ENCODE measurements at regions not wholly inside any gene's neighbourhood (a gene's known extent, or its start where the extent isn't known, plus 50 kb on each side); places are given as distances from the start of the nearest gene placed in this dataset.

DNA sequence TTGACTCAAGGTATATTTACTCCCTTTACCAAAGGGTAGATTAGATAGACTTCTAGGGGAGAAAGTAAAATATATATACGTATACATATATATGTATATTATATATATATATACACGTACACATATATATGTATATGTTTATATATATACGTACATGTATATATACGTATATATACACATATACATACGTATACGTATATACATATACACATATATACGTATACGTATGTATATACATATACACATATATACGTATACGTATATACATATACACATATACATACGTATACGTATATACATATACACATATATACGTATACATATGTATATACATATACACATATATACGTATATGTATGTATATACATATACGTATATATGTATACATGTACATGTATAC, 430.5 kb upstream of the ANO3 start:
- DNase-seq: no peak

DNA sequence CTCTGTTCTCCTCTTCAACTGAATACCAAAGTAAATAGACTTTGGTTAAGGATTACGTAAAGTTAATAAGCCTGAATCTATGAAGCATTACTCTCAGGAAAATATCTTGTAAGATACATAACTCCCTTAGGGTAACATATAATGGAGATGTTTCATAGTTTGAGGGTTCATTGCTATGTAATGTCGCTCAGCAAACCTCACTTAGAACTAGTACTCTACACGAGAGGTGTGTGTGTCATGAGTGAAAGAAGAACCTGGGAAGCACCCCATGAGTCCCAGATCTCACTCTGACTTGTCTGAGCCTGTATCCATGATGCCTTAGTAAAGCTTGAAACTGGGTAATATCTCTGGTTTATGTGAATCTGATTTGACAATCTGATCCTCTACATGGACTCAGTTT, 429.5 kb upstream of the ANO3 start:
- no peak for DNase-seq

DNA sequence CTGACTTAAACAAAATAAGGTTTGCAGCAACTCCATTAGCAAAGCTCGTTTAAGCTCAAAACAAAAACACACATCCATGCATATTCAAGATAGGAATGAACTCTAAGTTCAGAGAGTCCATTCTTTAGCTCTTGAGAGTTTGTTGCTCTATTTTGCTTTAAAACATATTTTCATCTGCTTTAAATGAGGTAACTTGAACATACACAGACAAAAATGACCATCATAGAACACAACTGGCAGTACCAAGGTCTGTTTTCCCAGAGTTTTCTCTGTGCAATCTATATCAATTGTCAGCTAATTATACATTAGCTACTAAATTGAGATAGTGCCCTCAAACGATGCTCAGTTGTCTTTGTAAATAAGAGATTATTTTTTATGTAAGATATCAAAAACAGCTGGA, 423.2 kb upstream of the ANO3 start:
- no peak for DNase-seq

GRCh38 chr11:25910086-25910485, 421.8 kb upstream of the ANO3 start:
- peak; percentile 21 for DNase-seq

DNA sequence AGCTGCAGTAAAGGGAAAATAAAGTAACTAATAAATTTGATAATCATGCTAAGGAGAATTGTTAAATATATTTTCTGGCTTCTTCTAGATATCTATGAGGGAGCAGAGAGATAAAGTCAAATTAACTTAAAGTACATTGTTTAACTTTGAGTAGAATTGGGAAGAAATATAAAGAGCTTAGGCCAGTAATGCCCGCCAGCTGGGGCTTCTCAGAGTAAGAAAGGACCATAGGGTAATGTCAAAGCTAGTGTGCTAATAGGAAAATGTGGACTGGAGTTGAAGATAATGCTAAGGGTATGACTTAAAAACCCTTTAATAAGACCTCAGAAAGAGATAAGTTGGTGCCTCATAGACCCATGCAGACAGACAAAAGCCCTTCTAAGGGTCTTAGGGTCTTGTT, 411.6 kb upstream of the ANO3 start:
- DNase-seq: no peak

- DNase-seq: no peak
Measured at GRCh38 chr11:25924586-25924985, 407.3 kb upstream of the ANO3 start.

- DNase-seq: no peak
Measured at GRCh38 chr11:25925359-25925758, 406.6 kb upstream of the ANO3 start.

DNA sequence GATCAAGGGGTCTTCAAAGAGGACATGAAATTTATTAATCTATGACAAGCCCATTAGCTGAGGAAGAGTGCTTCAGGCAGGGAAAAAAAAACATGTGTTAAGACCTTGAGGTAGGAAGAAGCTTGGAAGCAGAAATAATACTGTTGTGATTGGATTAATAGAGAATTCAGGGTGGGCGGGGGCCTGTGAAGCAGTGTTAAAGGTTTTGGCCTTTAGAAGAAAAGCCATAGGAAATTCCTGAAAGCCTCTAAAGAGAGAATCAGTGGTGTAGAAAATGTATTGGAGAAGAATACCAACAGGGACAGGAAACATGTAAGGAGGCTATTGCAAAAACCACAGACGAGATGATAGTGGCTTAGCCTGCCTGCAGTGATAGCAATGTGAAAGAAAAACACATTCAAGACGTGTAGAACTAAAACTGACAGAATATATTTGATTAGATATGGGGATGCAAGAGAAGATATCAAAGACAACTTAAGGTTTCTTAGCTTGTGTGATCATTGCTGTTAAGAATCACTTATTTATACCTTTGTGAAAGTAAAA, 404.4 kb upstream of the ANO3 start:
- no peak for DNase-seq

DNA sequence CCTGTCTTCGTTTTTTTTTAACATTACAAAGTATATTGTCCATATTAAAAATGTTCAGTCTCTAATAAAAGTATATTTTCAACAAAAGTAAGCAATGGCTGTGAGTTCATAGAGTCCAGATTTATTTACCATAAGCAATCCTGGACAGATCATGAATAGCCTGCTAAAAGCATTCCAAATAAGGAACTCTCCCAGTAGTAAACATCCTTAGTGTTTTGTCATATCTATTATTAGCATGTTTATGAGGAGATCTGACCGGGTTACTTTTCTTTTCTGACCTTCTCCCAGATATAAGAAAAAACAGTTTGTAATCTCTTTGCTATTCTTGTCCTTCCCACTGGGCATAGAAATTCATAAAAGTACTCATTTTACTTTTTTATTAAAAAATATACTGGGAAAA, 403.9 kb upstream of the ANO3 start:
- no peak for DNase-seq

GRCh38 chr11:25938952-25939351, 393.0 kb upstream of the ANO3 start:
- no peak for DNase-seq

DNA sequence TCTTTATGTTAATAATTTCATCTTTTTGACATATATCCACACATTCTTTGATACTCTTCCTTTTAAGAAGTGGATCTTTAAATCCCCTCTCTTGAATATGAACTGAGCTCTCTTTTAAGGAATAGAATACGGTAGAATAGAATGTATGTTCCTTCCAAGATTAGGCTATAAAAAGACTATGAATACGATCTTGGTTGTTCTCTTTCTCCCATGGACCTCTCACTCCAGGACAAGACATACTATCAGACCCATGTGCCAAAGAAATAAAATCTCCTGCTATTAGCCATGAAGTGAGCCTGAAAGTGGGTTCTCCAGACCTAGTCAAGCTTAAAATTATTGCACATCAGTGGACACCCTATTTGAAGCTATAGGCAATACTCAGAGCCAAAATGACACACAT, 392.2 kb upstream of the ANO3 start:
- no peak for DNase-seq

- no peak for DNase-seq
Measured at GRCh38 chr11:25941353-25941752, 390.6 kb upstream of the ANO3 start.

GRCh38 chr11:25943031-25943430, 388.9 kb upstream of the ANO3 start:
- no peak for DNase-seq

DNA sequence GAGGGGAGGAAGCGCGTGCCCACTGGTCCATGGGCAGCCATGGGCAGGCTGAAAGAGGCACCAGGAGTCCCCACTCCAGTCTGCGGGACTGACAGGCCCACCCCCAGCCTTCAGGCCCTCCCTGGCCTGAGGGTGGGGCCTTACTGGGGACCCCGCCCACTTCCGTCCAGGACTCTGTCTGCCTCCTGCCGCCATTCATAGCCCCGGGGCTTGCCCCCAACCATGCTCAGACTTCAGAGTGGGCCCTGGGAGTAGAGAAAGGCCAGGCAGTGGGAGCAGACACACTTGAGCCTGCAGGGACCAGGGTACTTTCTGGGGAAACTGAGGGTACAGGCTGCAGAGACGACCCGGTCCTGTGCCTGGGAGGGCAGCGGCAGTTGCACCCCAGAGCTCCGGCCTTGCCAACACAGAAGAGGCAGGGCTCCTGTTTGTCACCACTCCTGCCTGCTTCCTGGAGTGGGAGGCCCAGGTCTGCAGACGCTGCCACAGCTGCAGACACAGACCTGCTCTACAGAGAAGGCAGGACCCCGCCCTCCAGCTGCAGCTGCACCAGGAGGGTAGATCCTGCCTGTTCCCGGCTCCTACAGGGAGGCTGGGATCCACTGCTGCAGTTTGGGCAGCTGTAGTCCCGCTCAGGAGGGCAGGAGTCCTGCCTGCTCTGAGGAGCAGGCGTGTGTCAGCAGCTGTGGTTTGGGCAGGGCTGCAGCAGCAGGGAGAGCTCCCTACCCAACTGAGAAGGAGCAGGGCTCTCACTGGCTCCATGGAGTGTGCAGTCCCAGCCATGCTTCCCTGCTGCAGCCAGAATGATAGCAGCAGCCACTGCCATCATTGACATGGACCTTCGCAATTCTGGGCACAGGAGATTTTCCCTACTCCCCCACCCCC, 387.9 kb upstream of the ANO3 start:
- no peak for DNase-seq

- DNase-seq: no peak
Measured at GRCh38 chr11:25949918-25950317, 382.0 kb upstream of the ANO3 start.

GRCh38 chr11:25953006-25953405, 378.9 kb upstream of the ANO3 start:
- no peak for DNase-seq

DNA sequence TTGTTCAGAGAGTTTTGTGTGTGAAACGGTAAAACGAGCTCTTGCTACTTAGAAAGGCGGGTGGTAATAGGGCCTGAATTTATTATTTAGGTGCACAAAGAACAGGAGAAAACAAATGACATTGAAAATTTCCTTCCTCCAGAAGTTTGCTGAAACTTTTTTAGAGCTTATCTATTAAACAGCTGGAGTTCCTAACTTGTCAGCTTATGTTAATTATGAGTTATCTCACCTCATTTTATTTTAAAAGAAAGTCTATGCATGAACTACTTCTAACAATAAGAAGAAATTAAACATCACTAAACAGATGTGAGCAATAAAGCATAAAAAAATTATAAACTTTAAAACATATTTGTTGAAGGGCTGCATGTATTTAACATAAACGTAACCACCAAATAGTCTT, 373.9 kb upstream of the ANO3 start:
- no peak for DNase-seq

GRCh38 chr11:25961539-25961938, 370.4 kb upstream of the ANO3 start:
- no peak for DNase-seq

DNA sequence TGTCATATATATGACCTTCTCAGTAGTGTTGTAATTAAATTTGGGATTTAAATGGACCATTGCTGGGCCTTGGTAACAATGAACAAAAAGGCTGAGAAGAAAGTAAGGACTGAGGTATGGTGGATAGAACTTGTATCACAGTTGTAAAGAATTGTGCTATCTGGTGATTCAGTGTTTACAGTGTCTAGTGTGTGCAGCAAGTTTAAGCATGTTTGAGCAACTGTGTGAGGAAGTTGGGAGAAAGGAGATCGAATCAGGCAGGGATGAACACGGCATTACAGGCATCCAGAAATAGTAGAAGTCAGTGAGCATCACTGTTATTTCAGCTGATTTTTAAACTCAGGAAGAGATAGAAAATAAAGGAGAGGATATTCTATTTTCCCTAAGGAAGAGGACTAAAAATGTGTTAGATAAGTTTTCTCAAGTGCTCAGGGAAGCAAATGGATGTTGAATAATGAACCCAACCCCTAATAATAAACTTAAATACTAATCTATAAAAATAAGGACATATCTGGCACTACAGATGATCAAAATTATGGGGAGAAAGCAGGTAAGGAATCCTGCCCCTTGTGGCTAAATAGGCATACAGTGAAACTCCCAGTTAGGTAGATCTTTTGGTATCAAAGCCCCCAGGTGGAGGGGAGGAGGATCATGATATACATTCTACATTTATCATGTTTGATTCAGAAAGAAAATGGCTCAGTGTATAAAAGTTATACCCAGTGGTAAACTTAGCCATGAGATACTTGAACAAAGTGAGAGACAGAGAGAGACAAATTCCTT, 361.0 kb upstream of the ANO3 start:
- no peak for DNase-seq

GRCh38 chr11:25980091-25980490, 351.8 kb upstream of the ANO3 start:
- DNase-seq: no peak

- peak; percentile 27 for DNase-seq
Measured at GRCh38 chr11:25981998-25982397, 349.9 kb upstream of the ANO3 start.

GRCh38 chr11:25983280-25983679, 348.6 kb upstream of the ANO3 start:
- no peak for DNase-seq

DNA sequence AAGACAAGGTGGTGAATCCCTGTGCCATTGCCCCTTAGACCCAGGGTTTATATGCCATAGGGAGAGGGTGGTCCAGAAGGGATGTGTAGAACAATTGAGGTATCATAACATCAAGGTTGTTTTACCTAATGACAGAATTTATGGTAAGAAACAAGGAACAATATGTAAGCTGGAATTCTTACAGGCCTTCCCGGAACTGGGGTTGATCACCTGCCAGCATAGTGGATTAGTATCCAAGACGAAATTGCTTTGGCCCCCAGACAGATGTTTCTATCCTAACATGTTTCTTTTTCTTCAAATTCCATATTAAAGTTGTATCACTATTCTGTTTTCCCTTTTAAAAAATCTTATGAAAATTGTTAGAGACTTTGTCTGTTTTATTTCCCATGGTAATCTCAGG, 343.8 kb upstream of the ANO3 start:
- no peak for DNase-seq

DNA sequence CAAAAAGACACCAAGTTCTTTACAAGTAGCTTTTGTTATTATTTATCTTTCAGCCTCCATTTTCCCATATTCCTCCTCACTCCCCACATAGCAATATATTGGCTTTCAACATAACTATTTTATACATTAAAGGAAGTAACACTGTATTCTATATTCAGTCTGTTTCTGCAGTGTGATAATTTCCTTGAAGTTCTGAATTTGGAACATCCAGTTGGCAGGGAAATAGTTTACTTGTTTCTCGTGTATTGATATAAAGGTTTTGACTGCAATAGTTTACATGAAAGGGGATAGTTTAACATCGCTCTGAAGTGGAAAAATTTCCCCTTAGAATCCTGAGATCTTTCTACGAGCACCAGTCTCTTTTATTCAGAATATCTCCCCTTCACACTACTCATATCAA, 341.5 kb upstream of the ANO3 start:
- DNase-seq: no peak
